ENCODE measurements at regions not wholly inside any gene's neighbourhood (a gene's known extent, or its start where the extent isn't known, plus 50 kb on each side); places are given as distances from the start of the nearest gene placed in this dataset.

DNA sequence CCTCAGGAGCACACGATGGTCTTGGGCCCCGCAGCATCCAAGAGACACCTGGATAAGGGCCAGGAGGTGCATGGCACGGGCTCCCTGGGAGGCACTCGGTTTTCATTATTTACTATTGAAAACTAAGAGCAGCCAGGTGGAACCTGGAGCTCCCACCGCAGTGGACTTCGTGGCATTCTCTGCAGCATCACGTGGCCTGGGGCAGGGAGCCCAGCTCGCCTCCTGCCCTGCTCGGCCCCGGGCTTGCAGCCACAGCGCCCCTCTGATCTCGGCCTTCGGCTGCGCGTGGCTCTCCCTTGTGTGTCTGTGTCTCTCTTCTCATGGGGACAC, 121.6 kb downstream of the SIK1 start:
- TF ChIP-seq, protein P1, sequence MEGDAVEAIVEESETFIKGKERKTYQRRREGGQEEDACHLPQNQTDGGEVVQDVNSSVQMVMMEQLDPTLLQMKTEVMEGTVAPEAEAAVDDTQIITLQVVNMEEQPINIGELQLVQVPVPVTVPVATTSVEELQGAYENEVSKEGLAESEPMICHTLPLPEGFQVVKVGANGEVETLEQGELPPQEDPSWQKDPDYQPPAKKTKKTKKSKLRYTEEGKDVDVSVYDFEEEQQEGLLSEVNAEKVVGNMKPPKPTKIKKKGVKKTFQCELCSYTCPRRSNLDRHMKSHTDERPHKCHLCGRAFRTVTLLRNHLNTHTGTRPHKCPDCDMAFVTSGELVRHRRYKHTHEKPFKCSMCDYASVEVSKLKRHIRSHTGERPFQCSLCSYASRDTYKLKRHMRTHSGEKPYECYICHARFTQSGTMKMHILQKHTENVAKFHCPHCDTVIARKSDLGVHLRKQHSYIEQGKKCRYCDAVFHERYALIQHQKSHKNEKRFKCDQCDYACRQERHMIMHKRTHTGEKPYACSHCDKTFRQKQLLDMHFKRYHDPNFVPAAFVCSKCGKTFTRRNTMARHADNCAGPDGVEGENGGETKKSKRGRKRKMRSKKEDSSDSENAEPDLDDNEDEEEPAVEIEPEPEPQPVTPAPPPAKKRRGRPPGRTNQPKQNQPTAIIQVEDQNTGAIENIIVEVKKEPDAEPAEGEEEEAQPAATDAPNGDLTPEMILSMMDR (IDR thresholded peaks at IDR 0.05): no peak
- TF ChIP-seq CBX2 (IDR thresholded peaks at IDR 0.05; ENCODE audit: borderline replicate concordance, low read depth): no peak
- TF ChIP-seq POLR2A (IDR thresholded peaks at IDR 0.05; ENCODE audit: low read length): no peak
- TF ChIP-seq MAZ (IDR thresholded peaks at IDR 0.05; ENCODE audit: borderline replicate concordance, low read depth, low read length): no peak
- TF ChIP-seq JUNB (IDR thresholded peaks at IDR 0.05): no peak
- TF ChIP-seq SMC3 (IDR thresholded peaks at IDR 0.05): no peak
- no peak for TF ChIP-seq KDM1A (IDR thresholded peaks at IDR 0.05; ENCODE audit: low read depth)
- no peak for TF ChIP-seq FOSL2 (IDR thresholded peaks at IDR 0.05)
- no peak for TF ChIP-seq FOSL2 (CRISPR knock-in tag; IDR thresholded peaks at IDR 0.05)
- TF ChIP-seq MAFK (IDR thresholded peaks at IDR 0.05; ENCODE audit: partially characterized antibody): no peak
- no peak for TF ChIP-seq RCOR1 (IDR thresholded peaks at IDR 0.05; ENCODE audit: low read depth, low read length)
- TF ChIP-seq EP300 (IDR thresholded peaks at IDR 0.05): no peak
- no peak for TF ChIP-seq MYC (IDR thresholded peaks at IDR 0.05; ENCODE audit: borderline replicate concordance, low read length)
- TF ChIP-seq, protein P2, sequence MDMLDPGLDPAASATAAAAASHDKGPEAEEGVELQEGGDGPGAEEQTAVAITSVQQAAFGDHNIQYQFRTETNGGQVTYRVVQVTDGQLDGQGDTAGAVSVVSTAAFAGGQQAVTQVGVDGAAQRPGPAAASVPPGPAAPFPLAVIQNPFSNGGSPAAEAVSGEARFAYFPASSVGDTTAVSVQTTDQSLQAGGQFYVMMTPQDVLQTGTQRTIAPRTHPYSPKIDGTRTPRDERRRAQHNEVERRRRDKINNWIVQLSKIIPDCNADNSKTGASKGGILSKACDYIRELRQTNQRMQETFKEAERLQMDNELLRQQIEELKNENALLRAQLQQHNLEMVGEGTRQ (IDR thresholded peaks at IDR 0.05): no peak
